HG03064 (cell line): ENCODE measurements at regions not wholly inside any gene's neighbourhood (a gene's known extent, or its start where the extent isn't known, plus 50 kb on each side); places are given as distances from the start of the nearest gene placed in this dataset.

Experiments used
- ATAC-seq: cut with Tn5 transposase; IDR thresholded peaks from one replicate; pipeline ENCODE4 v1.9.1; 2021; ENCODE audit warnings: low read depth; ENCODE audit not compliant: unreplicated experiment

DNA sequence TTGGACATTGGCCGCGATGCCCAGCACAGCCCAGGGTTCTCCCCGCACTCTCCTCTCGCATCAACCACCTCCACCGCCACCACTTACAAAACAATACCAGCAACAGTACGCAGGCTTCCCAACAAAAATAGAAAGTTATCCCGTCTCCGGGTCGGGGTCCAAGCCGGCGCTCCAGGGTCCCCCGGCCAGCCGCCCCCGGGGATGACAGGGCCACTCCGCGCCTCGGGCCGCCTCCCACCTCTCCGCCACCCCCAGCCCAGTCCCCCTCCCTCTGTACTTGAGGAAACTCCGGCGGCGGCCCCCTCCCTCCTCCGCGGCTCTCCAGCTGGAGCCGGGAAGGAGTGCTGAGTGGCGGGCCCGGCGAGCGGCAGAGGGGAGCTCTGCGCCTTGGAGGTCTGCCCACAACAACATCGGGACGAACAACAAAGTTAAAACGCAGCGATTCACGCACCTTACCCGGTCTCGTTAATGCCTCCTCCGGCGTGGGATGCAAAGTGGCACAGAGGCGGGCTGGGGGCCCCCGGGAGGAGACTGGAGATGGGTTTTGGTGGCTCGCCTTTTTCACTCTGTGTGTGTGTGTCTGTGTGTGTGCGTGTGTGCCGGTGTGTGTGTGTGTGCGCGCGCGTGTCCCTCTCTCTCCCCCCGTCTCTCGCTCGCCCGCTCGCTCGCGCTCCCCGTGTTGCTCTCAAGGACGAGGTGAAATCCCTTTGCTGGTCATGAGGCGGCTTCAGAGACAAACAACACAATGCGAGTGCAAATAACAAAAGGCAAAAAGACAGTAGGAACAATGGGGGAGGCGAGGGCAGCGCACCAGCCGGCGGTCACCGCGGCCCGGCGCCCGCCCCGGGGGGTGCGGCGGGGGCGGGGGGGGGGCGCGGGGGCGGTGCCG is 386.8 kb downstream of the BCAT1 start:
- ATAC-seq = no peak

DNA sequence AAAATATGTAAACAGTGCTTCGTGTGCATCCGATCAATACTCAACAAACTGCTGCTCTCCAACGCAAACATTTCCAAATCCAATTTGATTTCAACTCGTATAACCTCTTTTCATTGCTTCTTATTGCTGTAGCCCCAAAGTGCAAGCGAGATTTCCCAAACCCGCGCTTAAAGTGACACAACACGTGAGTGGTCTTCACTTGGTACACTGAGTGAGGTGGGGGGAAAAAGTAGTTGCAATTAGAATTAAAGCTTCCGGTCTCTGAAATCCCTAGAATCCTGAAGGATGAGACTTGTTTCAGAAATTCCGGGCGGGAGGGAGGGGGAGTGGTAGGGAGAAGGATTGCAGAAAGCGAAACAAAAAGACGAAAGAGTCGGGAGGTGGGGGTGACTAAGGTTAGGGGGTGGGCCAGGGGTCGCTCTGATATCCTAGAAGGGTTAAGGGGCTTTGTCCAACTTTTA is 387.5 kb downstream of the BCAT1 start:
- no peak for ATAC-seq

DNA sequence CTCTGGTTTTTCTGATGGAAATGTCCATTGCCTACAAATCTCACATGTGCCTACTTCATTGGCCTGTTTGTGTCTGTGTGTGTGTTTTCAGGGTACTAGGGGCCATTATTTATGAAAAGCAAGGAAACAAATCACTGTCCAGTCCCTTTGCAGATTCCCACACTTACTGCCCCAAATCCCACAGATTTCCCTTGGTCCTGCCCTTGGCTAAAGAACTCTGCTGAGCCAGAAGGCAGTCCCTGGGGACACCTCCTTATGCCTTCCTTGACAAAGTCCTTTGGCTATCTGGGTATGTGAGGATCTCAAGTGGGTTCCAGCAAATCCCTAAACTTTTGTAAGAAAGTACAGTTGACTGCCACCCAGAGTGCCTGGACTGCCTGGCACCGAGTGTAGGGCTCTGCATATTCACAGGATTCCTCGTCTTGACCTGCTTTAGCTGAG is 388.1 kb downstream of the BCAT1 start:
- no peak for ATAC-seq

DNA sequence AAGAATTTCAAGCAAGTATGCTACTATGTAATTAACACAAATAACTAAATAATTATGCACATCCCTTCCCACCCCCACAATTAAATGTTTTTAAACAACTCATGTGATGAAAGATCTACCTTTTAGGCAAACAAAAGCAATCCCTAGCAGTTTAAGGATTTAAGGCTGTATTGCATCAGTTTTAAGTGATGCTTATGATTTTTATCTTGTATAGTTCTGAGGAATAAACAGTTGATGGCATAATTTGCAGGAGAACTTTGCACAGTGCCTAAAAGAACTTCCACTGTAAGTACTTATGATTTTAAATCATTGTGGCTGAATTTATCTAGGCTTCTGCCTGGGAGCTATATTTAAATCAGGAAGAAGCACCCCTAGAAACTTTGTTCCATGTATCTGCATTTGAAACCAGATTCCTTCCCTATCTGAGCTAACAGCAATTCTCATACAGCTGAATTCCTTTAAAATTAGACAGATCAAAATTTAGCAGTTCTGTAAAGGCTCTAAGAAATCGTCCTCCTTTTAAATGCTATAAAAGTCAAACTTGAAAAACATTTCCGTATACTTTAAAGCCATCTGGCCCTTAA is 388.6 kb downstream of the BCAT1 start:
- ATAC-seq = no peak

DNA sequence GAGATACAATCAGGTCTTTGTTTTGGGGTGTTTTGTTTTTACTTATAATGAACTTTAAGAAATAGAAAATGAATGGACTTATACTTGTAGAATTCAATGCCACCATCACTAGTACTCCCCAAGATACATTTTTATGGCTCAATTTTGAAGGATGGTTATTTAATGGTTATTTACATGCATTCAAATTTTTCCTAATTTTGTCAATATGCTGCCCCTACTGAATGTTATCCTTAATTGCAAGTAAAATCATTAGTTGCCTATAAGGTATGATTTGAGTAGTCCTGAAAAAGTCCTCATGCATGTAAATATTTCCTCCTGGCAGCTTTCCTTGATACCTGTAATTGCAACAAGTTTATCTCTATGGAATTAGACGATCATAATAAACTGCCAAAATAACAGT is 391.2 kb downstream of the BCAT1 start:
- ATAC-seq = no peak

DNA sequence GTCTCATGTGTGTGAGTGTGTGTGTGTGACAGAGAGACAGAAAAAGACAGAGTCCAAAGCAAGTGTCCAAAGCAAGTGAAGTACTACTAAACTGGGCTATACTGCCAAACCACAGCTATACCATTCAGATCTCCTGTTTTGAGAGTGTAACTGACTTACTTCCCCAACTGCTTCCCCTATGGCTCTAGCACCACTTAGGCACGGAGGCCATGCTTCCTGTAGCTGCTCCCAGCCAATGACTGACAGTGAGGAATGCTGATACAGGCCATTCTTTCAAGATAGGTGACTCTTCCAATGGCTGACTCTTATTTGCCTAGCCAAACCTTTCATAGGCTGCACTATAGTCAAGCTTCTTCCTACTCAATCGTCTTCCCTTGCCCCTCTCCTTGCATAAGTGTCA is 393.2 kb downstream of the BCAT1 start:
- no peak for ATAC-seq

DNA sequence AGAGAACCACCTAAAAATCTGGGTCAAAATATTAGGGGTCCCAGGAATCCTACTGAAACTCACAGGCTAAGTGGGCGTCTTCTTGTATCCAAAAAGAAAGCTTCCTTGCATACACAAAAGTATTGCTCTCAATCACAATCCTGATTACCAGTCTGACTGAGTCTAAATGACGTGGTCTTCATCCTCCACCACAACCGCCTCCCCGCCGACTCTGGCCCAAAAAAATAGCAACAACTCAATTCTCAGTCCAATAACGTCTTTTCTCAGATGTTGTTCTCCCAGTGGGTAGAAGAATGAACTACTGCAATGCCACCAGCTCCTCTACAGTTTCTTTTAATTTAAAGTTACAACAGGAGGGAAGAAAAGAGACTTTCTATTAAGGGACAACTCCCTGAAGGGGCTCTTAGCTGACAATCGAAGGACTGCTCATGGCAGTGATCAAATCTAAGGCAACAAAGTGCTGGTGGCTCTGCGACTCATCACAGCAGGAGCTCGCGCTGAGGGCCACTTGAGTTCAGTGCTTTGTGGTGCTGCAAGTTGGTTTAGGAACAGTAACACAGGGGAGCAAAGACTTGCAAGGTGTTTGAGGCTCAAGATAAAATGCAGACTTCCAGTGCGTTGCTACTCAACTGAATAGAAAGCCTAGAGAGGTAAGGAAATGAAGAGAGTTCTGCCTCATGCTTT is 394.1 kb downstream of the BCAT1 start:
- ATAC-seq = no peak

DNA sequence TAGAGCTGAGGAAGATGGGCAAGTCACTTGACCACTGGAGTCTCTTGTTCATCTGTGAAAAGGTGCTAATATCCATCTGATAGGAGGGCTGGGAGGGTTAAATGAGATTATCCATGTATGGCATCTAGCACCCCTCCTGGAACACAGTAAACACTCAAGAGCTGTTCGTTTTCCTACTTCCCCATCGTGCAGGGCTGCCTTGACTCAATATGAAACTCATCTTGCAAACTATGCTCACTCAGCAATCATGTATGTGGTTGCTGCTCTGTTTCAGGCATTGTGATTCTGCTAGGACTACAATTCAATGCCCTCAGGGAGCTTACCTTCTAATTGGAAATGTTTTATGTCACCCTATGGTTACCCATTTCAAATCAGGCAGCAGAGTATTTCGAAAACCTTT is 395.6 kb downstream of the BCAT1 start:
- no peak for ATAC-seq

DNA sequence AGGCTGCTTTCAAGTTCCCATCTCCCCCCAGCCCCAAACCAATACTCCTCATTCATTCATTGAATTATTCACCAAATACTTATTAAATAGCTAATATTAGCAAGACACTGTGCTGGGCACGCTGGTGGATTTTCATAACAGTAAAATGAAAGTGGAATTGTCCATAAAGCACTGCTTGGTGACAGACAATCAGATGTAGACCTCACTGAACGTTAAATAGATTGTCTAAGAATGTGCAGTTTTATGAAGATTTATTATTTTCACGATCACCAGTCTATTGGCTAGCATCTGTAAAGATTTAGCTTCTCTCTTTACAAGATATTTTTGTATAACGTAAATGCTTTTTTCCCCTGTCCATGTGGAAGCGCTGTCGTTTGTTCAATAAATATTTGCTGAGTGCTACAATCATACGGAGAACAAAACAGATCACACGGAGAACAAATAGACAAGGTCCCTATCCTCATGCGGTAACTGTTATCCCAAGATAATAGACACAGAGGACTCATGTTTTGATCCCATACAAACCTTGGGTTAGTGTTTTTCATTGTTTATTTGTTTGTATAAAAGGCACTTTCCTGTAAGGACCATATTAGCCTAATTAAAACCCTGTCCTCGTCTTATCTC is 397.6 kb downstream of the BCAT1 start:
- ATAC-seq = no peak

DNA sequence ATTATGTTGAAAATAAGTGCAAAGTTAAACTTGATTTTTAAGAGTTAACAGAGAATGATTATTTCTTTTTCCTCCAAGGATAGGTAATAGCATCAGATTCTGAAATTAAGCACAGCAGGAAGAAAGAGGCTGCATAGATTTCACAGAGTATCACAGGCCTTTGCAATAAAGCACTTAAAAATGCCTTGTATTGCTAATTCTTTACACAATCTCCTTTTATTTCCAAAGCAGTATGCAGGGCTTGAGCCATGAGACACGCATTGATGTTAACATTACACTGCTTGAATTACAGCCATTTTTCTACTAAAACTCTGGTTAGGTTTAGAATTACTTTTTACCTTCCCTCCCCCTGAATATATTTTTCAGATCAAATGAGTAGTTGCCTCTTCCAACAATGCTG is 398.3 kb downstream of the BCAT1 start:
- ATAC-seq = no peak

DNA sequence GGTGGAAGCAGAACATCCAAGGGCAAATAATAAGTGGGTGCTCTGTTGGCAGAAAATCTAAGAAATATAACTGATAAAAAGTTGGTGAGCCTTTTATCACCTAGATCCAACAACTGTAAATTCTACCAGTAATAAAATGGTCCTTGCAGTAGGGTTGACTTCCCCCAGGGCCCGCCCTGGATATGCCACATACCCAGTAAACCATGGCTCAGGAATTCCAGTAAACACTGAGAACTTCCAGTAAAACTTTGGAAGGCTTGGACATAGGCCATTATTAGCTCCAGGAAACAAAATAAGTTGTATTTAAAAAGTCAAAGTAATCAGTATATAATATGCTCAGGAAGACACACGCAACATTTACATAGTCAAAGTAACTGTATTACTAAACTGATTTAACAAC is 402.2 kb downstream of the BCAT1 start:
- ATAC-seq = no peak

DNA sequence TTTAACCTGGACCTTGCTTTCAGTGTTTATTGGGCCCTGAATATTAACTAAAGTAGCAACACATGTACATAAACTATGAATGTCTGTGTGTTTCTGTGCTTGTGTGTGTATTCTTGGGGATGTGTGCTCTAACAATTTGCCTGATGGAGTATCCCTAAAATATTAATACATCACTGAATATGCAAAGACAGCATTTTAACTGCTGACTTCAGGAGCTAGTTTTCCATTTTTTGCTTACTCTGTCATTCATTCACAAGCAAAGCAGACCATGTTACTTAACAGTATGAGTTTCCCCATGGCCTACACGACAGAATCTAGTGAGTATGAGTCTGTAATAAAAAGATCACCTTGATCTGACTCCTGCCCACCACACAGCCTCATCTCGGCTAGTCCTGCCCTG is 402.8 kb downstream of the BCAT1 start:
- no peak for ATAC-seq

DNA sequence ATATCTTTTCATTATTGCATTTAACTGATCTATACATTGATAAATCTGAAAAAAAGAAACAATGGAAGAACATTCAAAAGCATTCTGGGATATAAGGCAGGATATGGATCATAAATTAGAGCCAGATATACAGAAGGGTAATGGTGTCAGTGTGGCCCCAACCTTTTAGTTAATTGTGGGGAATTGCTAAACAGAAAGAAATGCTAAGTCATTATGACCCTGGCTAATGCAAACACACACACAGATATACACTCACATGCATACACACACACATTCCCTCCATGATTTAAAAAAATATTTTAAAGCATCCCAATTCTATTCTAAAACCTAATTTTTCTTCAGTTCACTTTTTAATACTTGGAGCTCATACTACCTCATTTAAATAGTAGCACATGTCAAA is 404.5 kb downstream of the BCAT1 start:
- ATAC-seq = no peak

DNA sequence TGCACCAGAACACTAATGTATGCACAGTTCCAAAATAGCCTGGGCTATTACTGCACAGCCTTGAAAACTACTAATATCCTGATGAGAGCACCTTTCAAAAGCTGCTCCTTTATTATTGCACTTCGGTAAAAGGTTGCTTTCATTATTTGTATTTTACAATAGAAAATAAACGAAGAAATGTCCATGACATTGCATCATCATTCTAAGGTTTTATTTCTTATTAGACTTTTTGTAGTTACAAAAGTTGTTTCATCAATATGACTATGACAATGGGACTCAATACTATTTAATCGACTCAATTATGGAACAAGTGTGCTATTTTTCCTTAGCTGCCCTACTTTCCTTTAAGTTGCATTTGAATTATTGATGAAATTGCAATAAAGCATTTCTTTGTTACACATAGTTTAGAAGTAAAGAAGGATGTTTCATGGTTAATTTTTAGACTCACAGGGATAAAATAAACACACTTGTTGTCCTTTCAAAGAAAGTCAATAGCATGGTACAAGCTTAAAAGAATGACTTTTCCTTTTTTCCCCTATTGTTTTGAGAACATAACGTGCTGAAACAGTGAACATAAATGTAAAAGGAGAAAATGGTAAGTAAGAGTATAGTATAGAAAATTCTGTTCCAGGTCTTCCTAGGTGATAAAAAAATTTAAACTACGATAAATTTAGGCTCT is 407.6 kb downstream of the BCAT1 start:
- ATAC-seq = no peak

DNA sequence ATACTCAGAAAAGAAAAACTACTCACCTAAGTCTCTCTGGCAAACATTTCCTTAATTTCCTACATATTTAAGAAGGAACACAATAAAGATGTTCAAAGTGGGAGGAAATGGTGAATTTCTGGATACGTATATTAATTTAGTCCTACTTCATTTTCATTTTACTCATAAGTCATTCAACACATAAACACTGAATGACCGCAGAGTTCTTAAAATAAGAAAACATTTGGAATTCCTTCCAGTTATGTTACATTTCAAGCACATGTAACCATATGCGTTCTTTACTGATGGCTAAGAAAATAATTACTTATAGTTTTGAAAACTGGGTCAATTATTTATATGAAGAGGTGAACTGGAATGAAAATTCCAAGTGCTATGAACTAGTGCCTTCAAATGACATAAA is 409.3 kb downstream of the BCAT1 start:
- ATAC-seq = no peak

DNA sequence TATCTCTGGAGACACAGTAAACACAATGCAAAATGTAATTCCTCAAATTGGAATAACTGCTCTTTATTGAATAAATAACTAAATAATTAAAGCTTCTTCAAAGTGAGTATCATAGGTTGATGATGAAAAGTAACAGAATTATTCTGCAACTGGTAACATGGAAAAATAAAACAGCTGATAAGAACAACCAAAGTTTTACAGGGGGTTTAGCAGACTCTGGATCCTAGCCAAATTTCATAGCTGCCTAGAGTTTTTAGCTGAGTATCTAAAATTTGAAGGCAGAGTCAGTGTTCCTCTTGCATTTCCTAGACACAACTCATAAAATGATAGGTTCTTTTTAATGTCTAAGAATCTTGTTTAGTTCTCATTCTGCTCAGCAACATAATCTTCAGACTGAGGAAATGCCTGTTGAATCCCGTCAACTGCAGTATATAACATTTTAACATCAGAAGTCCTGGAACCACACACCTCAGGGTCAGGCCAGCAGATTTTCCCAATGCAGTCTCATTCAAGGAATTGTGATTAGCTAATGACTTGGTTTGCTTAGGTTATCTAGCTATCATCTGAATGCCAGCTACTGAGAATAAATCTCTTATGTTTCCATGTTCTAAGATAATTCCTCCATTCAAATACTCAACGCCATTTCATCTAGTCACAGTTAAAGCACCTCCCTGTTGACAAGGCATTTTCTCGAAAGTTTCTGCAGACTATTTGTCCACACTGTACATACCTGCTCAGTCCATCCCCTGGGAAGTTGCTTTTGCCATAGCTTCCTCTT is 411.6 kb downstream of the BCAT1 start:
- no peak for ATAC-seq

DNA sequence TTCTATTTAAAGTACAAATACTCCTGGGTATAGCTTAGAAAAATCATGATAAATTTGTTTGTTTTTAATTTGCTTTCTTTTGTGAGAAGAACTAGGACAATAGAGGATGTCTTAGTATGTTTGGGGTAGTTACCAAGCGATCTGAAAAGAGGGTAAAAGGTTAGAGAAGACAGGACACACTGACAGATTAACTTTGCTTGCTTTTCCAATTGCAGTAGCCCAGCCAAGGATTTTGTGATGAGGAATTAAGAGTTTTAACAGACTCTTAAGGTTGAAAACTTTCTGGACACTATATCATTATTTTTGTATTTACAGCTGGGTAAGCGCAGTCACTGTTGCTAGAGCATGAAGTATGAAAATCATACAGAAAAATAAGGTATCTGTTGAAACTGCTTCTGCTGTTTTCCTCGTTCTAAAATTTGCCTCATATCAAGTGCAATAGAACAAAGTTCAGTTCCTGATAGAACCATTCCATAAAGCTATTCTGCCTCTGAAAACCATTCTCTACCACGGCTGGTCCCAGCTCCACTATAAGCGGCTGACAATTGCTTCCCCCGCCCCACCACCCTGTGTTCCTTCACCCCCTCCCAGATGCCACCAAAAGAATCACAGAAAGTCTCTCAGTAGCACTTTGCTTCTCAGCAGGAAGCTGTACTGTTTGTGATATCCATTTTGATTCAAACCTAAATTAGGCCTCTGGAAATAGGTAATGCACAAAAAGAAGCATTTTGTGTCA is 413.4 kb downstream of the BCAT1 start:
- ATAC-seq = no peak

DNA sequence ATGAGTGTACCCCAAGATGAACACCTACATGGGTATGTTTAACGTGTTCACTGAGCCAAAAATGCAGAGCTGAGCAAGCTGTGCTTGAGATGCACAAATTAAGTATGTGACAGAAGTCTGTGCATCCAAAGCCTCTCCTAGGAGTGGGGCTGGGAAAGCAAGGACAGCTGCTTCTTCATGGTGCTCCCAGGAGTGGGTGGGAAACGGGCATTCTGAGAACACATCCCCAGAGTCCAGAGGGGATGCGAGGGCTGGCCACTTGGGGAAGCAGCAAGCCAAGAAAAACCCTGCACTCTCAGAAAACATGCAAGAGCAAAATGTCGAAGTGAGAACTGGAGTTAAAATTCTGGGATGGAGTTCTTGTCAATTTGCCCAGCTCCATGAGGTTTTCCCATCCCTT is 414.3 kb downstream of the BCAT1 start:
- no peak for ATAC-seq

DNA sequence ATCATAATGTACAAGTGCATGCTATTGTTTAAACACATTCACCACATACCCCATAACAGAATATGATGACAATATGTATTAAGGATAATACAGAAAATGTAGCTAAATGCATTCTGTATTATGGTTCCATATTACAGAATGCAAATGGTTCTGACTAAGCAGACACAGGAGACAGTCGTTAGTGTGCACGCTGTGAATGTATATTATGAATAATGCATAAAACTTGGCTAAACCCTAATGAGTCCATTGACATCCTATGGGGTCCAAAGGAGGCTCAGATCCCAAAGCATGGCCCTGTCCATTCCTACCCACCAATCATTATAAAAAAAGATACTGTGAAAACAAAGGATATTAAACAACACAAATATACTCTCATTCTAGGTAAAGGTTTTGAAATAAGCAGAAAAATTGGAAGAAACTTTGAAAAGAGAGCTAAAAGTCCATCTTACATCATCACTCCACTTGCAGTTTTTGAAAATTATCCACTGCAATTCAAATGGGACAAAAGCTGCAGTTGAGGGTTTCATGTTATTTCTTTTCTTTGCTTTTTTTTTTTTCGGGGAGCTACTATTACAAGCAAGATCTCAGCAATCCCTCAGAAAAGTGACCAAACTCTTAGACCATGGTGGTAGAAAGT is 415.1 kb downstream of the BCAT1 start:
- no peak for ATAC-seq
